ENCODE measurements at regions not wholly inside any gene's neighbourhood (a gene's known extent, or its start where the extent isn't known, plus 50 kb on each side); places are given as distances from the start of the nearest gene placed in this dataset.

- H3K4me1 Mint-ChIP-seq, result peaks cover 47% of the 10 kb centered on the region
These were observed 268.0 kb downstream of the GPD2 start for GRCh38 chr2:156704132-156704531.

More at GRCh38 chr2:156704132-156704531, 268.0 kb downstream of the GPD2 start:
- Histone ChIP-seq H3K4me3 (no peak overlapping the region), H3K4me1 (ENCODE audit: insufficient read depth) (peaks cover 45% of the 10 kb centered on the region), H3K9me2 (ENCODE audit: insufficient read depth) (no peaks in the 10 kb centered on the region), H3K79me2 (replicated peaks; ENCODE audit: insufficient read depth) (no peaks in the 10 kb centered on the region), H3K36me3 (ENCODE audit: insufficient read depth) (no peaks in the 10 kb centered on the region), H3K27ac (ENCODE audit: low read depth) (no peak overlapping the region), H2AFZ (no peak overlapping the region), H3F3A (replicated peaks; ENCODE audit: low read depth) (no peaks in the 10 kb centered on the region), H4K20me1 (replicated peaks; ENCODE audit: insufficient read depth) (no peaks in the 10 kb centered on the region), H3K4me2 (no peak overlapping the region), H3K27me3 (ENCODE audit: insufficient read depth) (no peaks in the 10 kb centered on the region)
- H3K27ac Mint-ChIP-seq, result no peak overlapping the region
- no peaks in the 10 kb centered on the region for H3K36me3 Mint-ChIP-seq (ENCODE audit: low read depth)
- H3K4me3 Mint-ChIP-seq, result no peak overlapping the region
- TF ChIP-seq STAT1 (IDR thresholded peaks at IDR 0.05; ENCODE audit: unreplicated experiment), result no peak
- no peak for TF ChIP-seq REST (IDR thresholded peaks at IDR 0.05; ENCODE audit: unreplicated experiment)
- no peak for TF ChIP-seq JUNB (IDR thresholded peaks at IDR 0.05; ENCODE audit: unreplicated experiment)
- no peak for TF ChIP-seq ZNF462 (CRISPR knock-in tag; IDR thresholded peaks at IDR 0.05)
- no peak for TF ChIP-seq ZNF114 (CRISPR knock-in tag; IDR thresholded peaks at IDR 0.05)
- no peak for TF ChIP-seq ETS1 (IDR thresholded peaks at IDR 0.05)
- no peak for TF ChIP-seq CTCF (conservative IDR thresholded peaks at IDR 0.05; ENCODE audit: low read depth in 2 of 2)
- TF ChIP-seq ZNF331 (CRISPR knock-in tag; IDR thresholded peaks at IDR 0.05; ENCODE audit: low read depth), result no peak
- TF ChIP-seq CREB1 (CRISPR knock-in tag; IDR thresholded peaks at IDR 0.05; ENCODE audit: low read depth), result no peak
- TF ChIP-seq EZH2 (IDR thresholded peaks at IDR 0.05; ENCODE audit: low read depth, unreplicated experiment), result no peak
- no peak for TF ChIP-seq POLR2AphosphoS5 (IDR thresholded peaks at IDR 0.05; ENCODE audit: low read depth)
- TF ChIP-seq NANOG (IDR thresholded peaks at IDR 0.05; ENCODE audit: borderline replicate concordance), result no peak
- TF ChIP-seq EZH2phosphoT487 (IDR thresholded peaks at IDR 0.05; ENCODE audit: unreplicated experiment), result no peak
- DNase-seq (ENCODE audit: low spot score) (no peak), ATAC-seq (no peak)
- no peaks in the 10 kb centered on the region for H3K9me3 Mint-ChIP-seq
- no peaks in the 10 kb centered on the region for H3K27me3 Mint-ChIP-seq (ENCODE audit: insufficient read depth, low read depth, poor library complexity)
